C4-2B (cell line): ENCODE measurements at regions not wholly inside any gene's neighbourhood (a gene's known extent, or its start where the extent isn't known, plus 50 kb on each side); places are given as distances from the start of the nearest gene placed in this dataset.

Experiments used
- ZFX ChIP-seq: fragments of 450-650 bp; IDR thresholded peaks from 2 replicates; pipeline ENCODE4 v1.6.1; 2017
- TF ChIP-seq, protein P1 (sequence below): fragments of 450-650 bp; conservative IDR thresholded peaks from 2 replicates; pipeline ENCODE4 v1.5.1; 2017; ENCODE audit warnings: mild to moderate bottlenecking

DNA sequence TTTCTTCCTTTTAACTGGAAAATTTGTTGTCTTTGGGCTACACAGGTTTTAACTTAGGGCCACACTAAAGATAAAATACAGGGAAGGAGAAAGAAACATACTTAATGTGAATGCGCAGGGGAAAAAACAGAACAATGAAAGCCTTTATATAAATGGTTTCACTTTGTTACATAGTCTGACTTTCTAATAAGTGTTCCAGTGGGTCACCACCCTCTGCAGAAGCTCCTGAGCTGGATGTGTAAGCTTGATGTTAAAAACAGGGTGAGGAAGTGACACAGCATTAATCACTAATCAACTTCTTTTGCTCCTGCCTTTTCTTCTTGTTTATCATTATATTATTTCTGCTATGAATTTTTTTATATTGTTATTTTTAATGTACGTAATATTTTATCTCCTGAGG is 445.6 kb upstream of the CA10 start:
- TF ChIP-seq, protein P1, sequence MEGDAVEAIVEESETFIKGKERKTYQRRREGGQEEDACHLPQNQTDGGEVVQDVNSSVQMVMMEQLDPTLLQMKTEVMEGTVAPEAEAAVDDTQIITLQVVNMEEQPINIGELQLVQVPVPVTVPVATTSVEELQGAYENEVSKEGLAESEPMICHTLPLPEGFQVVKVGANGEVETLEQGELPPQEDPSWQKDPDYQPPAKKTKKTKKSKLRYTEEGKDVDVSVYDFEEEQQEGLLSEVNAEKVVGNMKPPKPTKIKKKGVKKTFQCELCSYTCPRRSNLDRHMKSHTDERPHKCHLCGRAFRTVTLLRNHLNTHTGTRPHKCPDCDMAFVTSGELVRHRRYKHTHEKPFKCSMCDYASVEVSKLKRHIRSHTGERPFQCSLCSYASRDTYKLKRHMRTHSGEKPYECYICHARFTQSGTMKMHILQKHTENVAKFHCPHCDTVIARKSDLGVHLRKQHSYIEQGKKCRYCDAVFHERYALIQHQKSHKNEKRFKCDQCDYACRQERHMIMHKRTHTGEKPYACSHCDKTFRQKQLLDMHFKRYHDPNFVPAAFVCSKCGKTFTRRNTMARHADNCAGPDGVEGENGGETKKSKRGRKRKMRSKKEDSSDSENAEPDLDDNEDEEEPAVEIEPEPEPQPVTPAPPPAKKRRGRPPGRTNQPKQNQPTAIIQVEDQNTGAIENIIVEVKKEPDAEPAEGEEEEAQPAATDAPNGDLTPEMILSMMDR = no peak
- no peak for TF ChIP-seq ZFX
